Skeletal muscle tissue (tissue), 3 donors: ENCODE measurements at regions not wholly inside any gene's neighbourhood (a gene's known extent, or its start where the extent isn't known, plus 50 kb on each side); places are given as distances from the start of the nearest gene placed in this dataset.
"Not testable (repeated sequence)": the region's sequence is repeated elsewhere in the genome, so short reads cannot be mapped to it uniquely, and the experiment has no call there.

Source experiments
- H3K27ac ChIP-seq: one replicate; pipeline ENCODE4 v1.7.0; 2013; ENCODE audit warnings: mild to moderate bottlenecking, low read depth, low read length, inconsistent platforms
- H3K27me3 ChIP-seq, 3 donors: one replicate each; pipeline ENCODE4 v1.7.0; 2013; ENCODE audit warnings: low read length in 3 of 3; ENCODE audit not compliant: control insufficient read depth in 3 of 3, insufficient read depth in 3 of 3
- H3K36me3 ChIP-seq, 3 donors: one replicate each; pipeline ENCODE4 v1.7.0; 2013; ENCODE audit warnings: low read length in 3 of 3; ENCODE audit not compliant: control insufficient read depth in 3 of 3, insufficient read depth in 3 of 3
- H3K4me1 ChIP-seq, 3 donors: one replicate each; pipeline ENCODE4 v1.7.0; 2013; ENCODE audit warnings: low read length in 3 of 3, mild to moderate bottlenecking in 3 of 3; ENCODE audit not compliant: control insufficient read depth in 3 of 3, insufficient read depth in 3 of 3
- H3K4me3 ChIP-seq, 3 donors: one replicate each; pipeline ENCODE4 v1.7.0; 2013; ENCODE audit warnings: low read length in 3 of 3
- H3K9ac ChIP-seq, 3 donors: one replicate each; pipeline ENCODE4 v1.7.0; 2013; ENCODE audit warnings: low read length in 3 of 3, mild to moderate bottlenecking in 3 of 3, moderate library complexity in 2 of 3, low read depth in 1 of 3
- H3K9me3 ChIP-seq, 3 donors: one replicate each; pipeline ENCODE4 v1.7.0; 2013; ENCODE audit warnings: low read length in 3 of 3; ENCODE audit not compliant: control insufficient read depth in 3 of 3
- donor health status: Osteomylitis.

GRCh38 chr2:83969085-83969484 is 490.0 kb downstream of the SUCLG1 start:
- H3K9ac ChIP-seq: no peak overlapping the region
- no peak overlapping the region for H3K27ac ChIP-seq
- no peak overlapping the region for H3K4me3 ChIP-seq
- H3K4me1 ChIP-seq: no peaks in the 10 kb centered on the region
- H3K27me3 ChIP-seq: no peaks in the 10 kb centered on the region
- no peaks in the 10 kb centered on the region for H3K36me3 ChIP-seq
- H3K9me3 ChIP-seq: no peaks in the 10 kb centered on the region

- H3K4me3 ChIP-seq: no peak overlapping the region
- no peaks in the 10 kb centered on the region for H3K9me3 ChIP-seq
- no peak overlapping the region for H3K27ac ChIP-seq
- no peaks in the 10 kb centered on the region for H3K27me3 ChIP-seq
- no peaks in the 10 kb centered on the region for H3K36me3 ChIP-seq
- no peak overlapping the region for H3K9ac ChIP-seq
- H3K4me1 ChIP-seq: no peaks in the 10 kb centered on the region
These were observed 491.2 kb downstream of the SUCLG1 start for GRCh38 chr2:83967854-83968253.

- H3K4me1 ChIP-seq, H3K4me3 ChIP-seq, H3K9me3 ChIP-seq, H3K27ac ChIP-seq, H3K9ac ChIP-seq, H3K36me3 ChIP-seq, H3K27me3 ChIP-seq: not testable (repeated sequence)
These were observed 492.1 kb downstream of the SUCLG1 start for GRCh38 chr2:83966946-83967345.

- no peaks in the 10 kb centered on the region for H3K9me3 ChIP-seq
- no peaks in the 10 kb centered on the region for H3K4me1 ChIP-seq
- no peak overlapping the region for H3K9ac ChIP-seq
- H3K27ac ChIP-seq: no peak overlapping the region
- H3K27me3 ChIP-seq: no peaks in the 10 kb centered on the region
- H3K36me3 ChIP-seq: no peaks in the 10 kb centered on the region
- no peak overlapping the region for H3K4me3 ChIP-seq
These were observed 497.6 kb downstream of the SUCLG1 start for GRCh38 chr2:83961512-83961911.

GRCh38 chr2:83960371-83960770 is 498.7 kb downstream of the SUCLG1 start:
- no peaks in the 10 kb centered on the region for H3K9me3 ChIP-seq
- no peak overlapping the region for H3K27ac ChIP-seq
- no peaks in the 10 kb centered on the region for H3K27me3 ChIP-seq
- H3K4me1 ChIP-seq: no peaks in the 10 kb centered on the region
- H3K4me3 ChIP-seq: no peak overlapping the region
- H3K9ac ChIP-seq: no peak overlapping the region
- H3K36me3 ChIP-seq: no peaks in the 10 kb centered on the region

- Histone ChIP-seq H3K36me3 (no peaks in the 10 kb centered on the region), H3K27ac (no peak overlapping the region), H3K9ac (no peak overlapping the region), H3K4me1 (no peaks in the 10 kb centered on the region), H3K27me3 (no peaks in the 10 kb centered on the region), H3K4me3 (no peak overlapping the region), H3K9me3 (no peaks in the 10 kb centered on the region)
These were observed 499.8 kb downstream of the SUCLG1 start for GRCh38 chr2:83959266-83959665.

- H3K27me3 ChIP-seq: no peaks in the 10 kb centered on the region
These were observed 502.1 kb downstream of the SUCLG1 start for GRCh38 chr2:83956991-83957390.

GRCh38 chr2:83953697-83954096 is 505.4 kb downstream of the SUCLG1 start:
- Histone ChIP-seq H3K27ac (no peak overlapping the region), H3K9ac (no peak overlapping the region)

More at GRCh38 chr2:83956991-83957390, 502.1 kb downstream of the SUCLG1 start:
- H3K36me3 ChIP-seq: no peaks in the 10 kb centered on the region
- H3K4me3 ChIP-seq: no peak overlapping the region
- H3K9me3 ChIP-seq: no peaks in the 10 kb centered on the region
- H3K27ac ChIP-seq: no peak overlapping the region
- no peak overlapping the region for H3K9ac ChIP-seq
- H3K4me1 ChIP-seq: no peaks in the 10 kb centered on the region

GRCh38 chr2:83951378-83951947 is 507.6 kb downstream of the SUCLG1 start:
- H3K27ac ChIP-seq: no peak overlapping the region
- H3K9me3 ChIP-seq: no peaks in the 10 kb centered on the region
- H3K9ac ChIP-seq: no peak overlapping the region
- no peaks in the 10 kb centered on the region for H3K4me1 ChIP-seq
- no peaks in the 10 kb centered on the region for H3K36me3 ChIP-seq
- no peak overlapping the region for H3K4me3 ChIP-seq
- no peaks in the 10 kb centered on the region for H3K27me3 ChIP-seq

More at GRCh38 chr2:83953697-83954096, 505.4 kb downstream of the SUCLG1 start:
- no peaks in the 10 kb centered on the region for H3K4me1 ChIP-seq
- no peaks in the 10 kb centered on the region for H3K36me3 ChIP-seq
- no peak overlapping the region for H3K4me3 ChIP-seq
- no peaks in the 10 kb centered on the region for H3K27me3 ChIP-seq
- no peaks in the 10 kb centered on the region for H3K9me3 ChIP-seq

- no peaks in the 10 kb centered on the region for H3K27me3 ChIP-seq
- no peaks in the 10 kb centered on the region for H3K9me3 ChIP-seq
- H3K4me3 ChIP-seq: no peak overlapping the region
- no peaks in the 10 kb centered on the region for H3K4me1 ChIP-seq
- no peak overlapping the region for H3K9ac ChIP-seq
- H3K27ac ChIP-seq: no peak overlapping the region
- no peaks in the 10 kb centered on the region for H3K36me3 ChIP-seq
These were observed 509.7 kb downstream of the SUCLG1 start for GRCh38 chr2:83949361-83949760.

GRCh38 chr2:83944191-83944590 is 514.9 kb downstream of the SUCLG1 start:
- no peaks in the 10 kb centered on the region for H3K27me3 ChIP-seq
- H3K36me3 ChIP-seq: no peaks in the 10 kb centered on the region
- H3K27ac ChIP-seq: no peak overlapping the region

More at GRCh38 chr2:83944191-83944590, 514.9 kb downstream of the SUCLG1 start:
- Histone ChIP-seq H3K4me3 (no peak overlapping the region), H3K9ac (no peak overlapping the region), H3K9me3 (no peaks in the 10 kb centered on the region), H3K4me1 (no peaks in the 10 kb centered on the region)
